IMR-90 (cell line): ENCODE measurements at regions not wholly inside any gene's neighbourhood (a gene's known extent, or its start where the extent isn't known, plus 50 kb on each side); places are given as distances from the start of the nearest gene placed in this dataset.

Source experiments
- ATAC-seq: fragments of 200-7000 bp; cut with Tn5 transposase; 2 replicates; pipeline ENCODE4 v1.9.1; 2020; ENCODE audit warnings: low read depth, mild to moderate bottlenecking, moderate library complexity
- BruUV-seq: library from RNA; stranded (reverse); fragments of 400-500 nt; replicated peaks from 2 replicates; lab custom pipeline; 2021; lab: Mats Ljungman, UMichigan
- CTCF ChIA-PET: fragments of 300-600 bp; formaldehyde crosslinking; extraction: SDS; loops from one replicate; lab custom pipeline; 2021; ENCODE audit warnings: antibody characterized with exemption; lab: Yijun Ruan, JAX
- POLR2A ChIA-PET: fragments of 300-600 bp; sonication (Branson Sonifier 250); formaldehyde crosslinking; loops from one replicate; lab custom pipeline; 2022; ENCODE audit warnings: antibody characterized with exemption; ENCODE audit not compliant: unreplicated experiment; lab: Charles Lee
- DNase-seq: peaks from one replicate; pipeline ENCODE4 v3.0.0; 2013
- H2AFZ ChIP-seq: replicated peaks from 2 replicates; pipeline ENCODE3; 2013; ENCODE audit warnings: low read length, mild to moderate bottlenecking; ENCODE audit not compliant: poor library complexity
- H2AK5ac ChIP-seq: 2 replicates; pipeline ENCODE4 v1.6.1; 2013; ENCODE audit warnings: low read depth, low read length, inconsistent platforms
- H2AK9ac ChIP-seq: replicated peaks from 2 replicates; pipeline ENCODE3; 2013; ENCODE audit warnings: mild to moderate bottlenecking, low read depth, low read length, moderate library complexity; ENCODE audit not compliant: poor library complexity
- H2BK120ac ChIP-seq: 2 replicates; pipeline ENCODE4 v1.6.1; 2013; ENCODE audit warnings: low read depth, low read length, inconsistent platforms
- H2BK15ac ChIP-seq: 3 replicates; pipeline ENCODE4 v1.6.1; 2013; ENCODE audit warnings: low read depth, low read length, inconsistent platforms
- H2BK20ac ChIP-seq: 2 replicates; pipeline ENCODE4 v1.6.1; 2013; ENCODE audit warnings: low read depth, mild to moderate bottlenecking, inconsistent platforms, low read length, moderate library complexity
- H2BK5ac ChIP-seq: 2 replicates; pipeline ENCODE4 v1.6.1; 2013; ENCODE audit warnings: mild to moderate bottlenecking, low read depth, low read length, inconsistent platforms; ENCODE audit not compliant: poor library complexity, severe bottlenecking
- H3K14ac ChIP-seq: replicated peaks from 2 replicates; pipeline ENCODE4 v1.6.1; 2013; ENCODE audit warnings: low read depth, low read length, inconsistent platforms
- H3K18ac ChIP-seq: 2 replicates; pipeline ENCODE4 v1.6.1; 2013; ENCODE audit warnings: low read depth, low read length, control low read depth
- H3K23ac ChIP-seq: 2 replicates; pipeline ENCODE4 v1.6.1; 2013; ENCODE audit warnings: low read depth, low read length, inconsistent platforms
- H3K27ac ChIP-seq: 2 replicates; pipeline ENCODE4 v1.5.1; 2013; ENCODE audit warnings: mild to moderate bottlenecking, control low read depth, low read length; ENCODE audit not compliant: insufficient read depth
- H3K27me3 ChIP-seq: 2 replicates; pipeline ENCODE4 v1.6.1; 2013; ENCODE audit warnings: low read length; ENCODE audit not compliant: control insufficient read depth, insufficient read depth
- H3K36me3 ChIP-seq: 2 replicates; pipeline ENCODE4 v1.6.1; 2013; ENCODE audit warnings: low read length, mixed read lengths; ENCODE audit not compliant: control insufficient read depth, insufficient read depth
- H3K4ac ChIP-seq: 2 replicates; pipeline ENCODE4 v1.6.1; 2013; ENCODE audit warnings: low read depth, low read length, inconsistent platforms
- H3K4me1 ChIP-seq: 2 replicates; pipeline ENCODE4 v1.6.1; 2013; ENCODE audit warnings: low read length, mixed read lengths; ENCODE audit not compliant: control insufficient read depth, insufficient read depth
- H3K4me2 ChIP-seq: 2 replicates; pipeline ENCODE4 v1.6.1; 2013; ENCODE audit warnings: low read depth, mild to moderate bottlenecking, control low read depth, low read length, moderate library complexity
- H3K4me3 ChIP-seq: 2 replicates; pipeline ENCODE4 v1.5.1; 2013; ENCODE audit warnings: low read depth, mild to moderate bottlenecking, control low read depth, low read length, moderate library complexity; ENCODE audit not compliant: insufficient read depth
- H3K56ac ChIP-seq: 2 replicates; pipeline ENCODE4 v1.6.1; 2013; ENCODE audit warnings: low read length, inconsistent platforms; ENCODE audit not compliant: insufficient read depth; ENCODE audit errors: extremely low read depth
- H3K79me1 ChIP-seq, 2 experiments: 2 replicates each; pipeline ENCODE4 v1.6.1; 2013; ENCODE audit warnings: low read length in 2 of 2, inconsistent platforms in 1 of 2, low read depth in 1 of 2
- H3K9ac ChIP-seq: 2 replicates; pipeline ENCODE4 v1.6.1; 2013; ENCODE audit warnings: low read depth, low read length, control low read depth
- H3K9me1 ChIP-seq: 2 replicates; pipeline ENCODE4 v1.6.1; 2013; ENCODE audit warnings: low read length, inconsistent platforms; ENCODE audit not compliant: insufficient read depth
- H3K9me3 ChIP-seq: 2 replicates; pipeline ENCODE4 v1.6.1; 2013; ENCODE audit warnings: low read length; ENCODE audit not compliant: control insufficient read depth, insufficient read depth
- H4K20me1 ChIP-seq: 2 replicates; pipeline ENCODE4 v1.6.1; 2013; ENCODE audit warnings: low read length, inconsistent platforms; ENCODE audit not compliant: insufficient read depth
- H4K5ac ChIP-seq: 2 replicates; pipeline ENCODE4 v1.6.1; 2013; ENCODE audit warnings: mild to moderate bottlenecking, low read depth, low read length, control low read depth
- H4K8ac ChIP-seq, 2 experiments: 2 replicates each; pipeline ENCODE4 v1.6.1; 2013; ENCODE audit warnings: low read depth in 2 of 2, low read length in 2 of 2, control low read depth in 1 of 2, inconsistent platforms in 1 of 2
- H4K91ac ChIP-seq: 2 replicates; pipeline ENCODE4 v1.6.1; 2013; ENCODE audit warnings: low read depth, low read length, inconsistent platforms; ENCODE audit not compliant: insufficient read depth
- CEBPB ChIP-seq: IDR thresholded peaks from 2 replicates; pipeline ENCODE4 v1.6.1; 2012; ENCODE audit warnings: low read depth, low read length, improper control_type of control experiment
- CTCF ChIP-seq: conservative IDR thresholded peaks from 2 replicates; pipeline ENCODE4 v1.5.1; 2012; ENCODE audit warnings: mild to moderate bottlenecking, low read depth, low read length, improper control_type of control experiment
- FOS ChIP-seq: fragments of 150-350 bp; IDR thresholded peaks from 2 replicates; pipeline ENCODE4 v1.6.1; 2016; ENCODE audit warnings: low read depth, low read length
- NFE2L2 ChIP-seq: fragments of 150-350 bp; IDR thresholded peaks from 2 replicates; pipeline ENCODE4 v1.6.1; 2016; ENCODE audit warnings: low read depth, mild to moderate bottlenecking, low read length
- RAD21 ChIP-seq: IDR thresholded peaks from 2 replicates; pipeline ENCODE4 v1.6.1; 2012; ENCODE audit warnings: low read length, improper control_type of control experiment
- RCOR1 ChIP-seq: IDR thresholded peaks from 2 replicates; pipeline ENCODE4 v1.6.1; 2012; ENCODE audit warnings: mild to moderate bottlenecking, low read length, improper control_type of control experiment; ENCODE audit not compliant: insufficient replicate concordance
- SMC3 ChIP-seq: fragments of 150-350 bp; IDR thresholded peaks from 2 replicates; pipeline ENCODE4 v1.6.1; 2016; ENCODE audit warnings: low read depth, mild to moderate bottlenecking, antibody characterized with exemption, low read length, moderate library complexity
- WGBS, 2 experiments: methylation state at CpG; one replicate each; pipeline versions ENCODE4 v1.1.5 to v1.1.7; 2013; ENCODE audit warnings: missing lambda C conversion rate in 2 of 2; ENCODE audit not compliant: insufficient read length in 1 of 2; ENCODE audit errors: extremely low coverage in 2 of 2; 5-methylcytosine and 5-hydroxymethylcytosine counted together
- dilution Hi-C: fragments of 300-500 bp; cut with HindIII; formaldehyde crosslinking; loops from one replicate; pipeline ENCODE4 v1.14.3; 2018; ENCODE audit warnings: low sequenced_read_pairs; ENCODE audit not compliant: unreplicated experiment
- in situ Hi-C: fragments of 300-500 bp; cut with MboI; formaldehyde crosslinking; loops from 3 replicates; pipeline ENCODE4 v1.14.3; 2019; ENCODE audit warnings: low sequenced_read_pairs, inconsistent platforms, mixed read lengths
- intact Hi-C: fragments of 100-400 bp; cut with micrococcal nuclease; formaldehyde crosslinking; loops from 2 replicates; pipeline ENCODE4 v1.10.0; 2022

- no peak overlapping the region for H4K5ac ChIP-seq
- no peak overlapping the region for H3K27ac ChIP-seq
- H3K9me3 ChIP-seq = no peaks in the 10 kb centered on the region
- intact Hi-C loops (loop anchor here (1.0 to 10.0 kb wide), 4 partner anchors 710 to 1548 kb away; no protein-coding TSS in a partner anchor), in situ Hi-C loops (loop anchor here (10.0 to 25.0 kb wide), 2 partner anchors 1170 to 1423 kb away; no protein-coding TSS in a partner anchor), dilution Hi-C loops (no loop called here)
- no peaks in the 10 kb centered on the region; the same call in 1 of the 2 replicates for H3K27me3 ChIP-seq
- no peaks in the 10 kb centered on the region for H3K79me1 ChIP-seq
- no peaks in the 10 kb centered on the region for H3K36me3 ChIP-seq
- H4K20me1 ChIP-seq = no peaks in the 10 kb centered on the region
- H2AK5ac ChIP-seq = no peak overlapping the region
- H3K18ac ChIP-seq = no peak overlapping the region
- no peaks in the 10 kb centered on the region for H3K9me1 ChIP-seq
- peak; percentile 65 for DNase-seq
- H3K4me3 ChIP-seq = no peak overlapping the region
- no TSS peak for BruUV-seq
- 10% methylated on average over 2 of the region's 8 CpGs; no CpG with 5 or more reads in 1 of the 2 experiments for WGBS, 2 experiments
- no peak overlapping the region for H3K9ac ChIP-seq
- ChIA-PET CTCF (interaction anchor here (0.6 to 2.9 kb wide), 16 partner anchors 8 to 1531 kb away, joined by 3 to 30 read pairs (median 4); no protein-coding TSS in a partner anchor), POLR2A (interaction anchor here (0.7 kb wide), 1 partner anchor 218 kb away, joined by 4 read pairs; no protein-coding TSS in a partner anchor)
- ATAC-seq = peak; percentile 77; the same call in 1 of the 2 replicates
- no peak overlapping the region for H4K91ac ChIP-seq
- no peak overlapping the region for H2AK9ac ChIP-seq
- TF ChIP-seq RCOR1 = no peak
- TF ChIP-seq CTCF = peak; percentile 72
- TF ChIP-seq SMC3 = peak; percentile 59
- no peak for TF ChIP-seq NFE2L2
- peak; percentile 78 for TF ChIP-seq RAD21
- no peak for TF ChIP-seq CEBPB
- TF ChIP-seq FOS = no peak
- H3K4ac ChIP-seq = no peak overlapping the region
- H2AFZ ChIP-seq = no peak overlapping the region
- no peak overlapping the region for H3K14ac ChIP-seq
- no peak overlapping the region for H2BK15ac ChIP-seq
- H4K8ac ChIP-seq = no peak overlapping the region
- H2BK5ac ChIP-seq = no peak overlapping the region
- H3K4me2 ChIP-seq = no peak overlapping the region
- no peak overlapping the region for H2BK120ac ChIP-seq
- no peaks in the 10 kb centered on the region for H3K4me1 ChIP-seq
- no peak overlapping the region for H2BK20ac ChIP-seq
- no peak overlapping the region for H3K56ac ChIP-seq
- H3K23ac ChIP-seq = no peak overlapping the region
Measured at GRCh38 chr2:198314559-198315153, 510.3 kb downstream of the PLCL1 start.
